GM23248 (cell line): ENCODE measurements at regions not wholly inside any gene's neighbourhood (a gene's known extent, or its start where the extent isn't known, plus 50 kb on each side); places are given as distances from the start of the nearest gene placed in this dataset.
"Not testable (repeated sequence)": the region's sequence is repeated elsewhere in the genome, so short reads cannot be mapped to it uniquely, and the experiment has no call there.

Experiments used
- DNase-seq: peaks from one replicate; pipeline ENCODE4 v3.0.0-alpha.2; 2015
- H2AFZ ChIP-seq: fragments of 200-600 bp; sonication (generic); 2 replicates; pipeline ENCODE4 v1.6.1; 2016; ENCODE audit warnings: antibody characterized with exemption
- H3F3A ChIP-seq: fragments of 200-600 bp; sonication (generic); 2 replicates; pipeline ENCODE4 v1.6.1; 2016; ENCODE audit warnings: mild to moderate bottlenecking, antibody characterized with exemption, mixed run types; ENCODE audit not compliant: insufficient read depth
- H3K27ac ChIP-seq: fragments of 200-600 bp; sonication (generic); 2 replicates; pipeline ENCODE4 v1.5.1; 2016; ENCODE audit warnings: mild to moderate bottlenecking
- H3K27me3 ChIP-seq: fragments of 200-600 bp; sonication (generic); replicated peaks from 2 replicates; pipeline ENCODE4 v1.6.1; 2016; ENCODE audit warnings: mild to moderate bottlenecking; ENCODE audit not compliant: insufficient read depth
- H3K36me3 ChIP-seq: fragments of 200-600 bp; sonication (generic); 2 replicates; pipeline ENCODE4 v1.6.1; 2016; ENCODE audit warnings: low read depth, mild to moderate bottlenecking
- H3K4me1 ChIP-seq: fragments of 200-600 bp; sonication (generic); 2 replicates; pipeline ENCODE4 v1.6.1; 2016; ENCODE audit warnings: mild to moderate bottlenecking; ENCODE audit not compliant: insufficient read depth
- H3K4me2 ChIP-seq: fragments of 200-600 bp; sonication (generic); one replicate; pipeline ENCODE4 v1.6.1; 2016; ENCODE audit warnings: mild to moderate bottlenecking; ENCODE audit not compliant: unreplicated experiment
- H3K4me3 ChIP-seq: fragments of 200-600 bp; sonication (generic); 2 replicates; pipeline ENCODE4 v1.5.1; 2016; ENCODE audit warnings: mild to moderate bottlenecking
- H3K79me2 ChIP-seq: fragments of 200-600 bp; sonication (generic); 2 replicates; pipeline ENCODE4 v1.6.1; 2016; ENCODE audit warnings: mild to moderate bottlenecking; ENCODE audit not compliant: insufficient read depth
- H3K9ac ChIP-seq: fragments of 200-600 bp; sonication (generic); 2 replicates; pipeline ENCODE4 v1.6.1; 2016; ENCODE audit warnings: mild to moderate bottlenecking
- H3K9me2 ChIP-seq: fragments of 200-600 bp; sonication (generic); 2 replicates; pipeline ENCODE4 v1.6.1; 2016; ENCODE audit warnings: mixed run types, mild to moderate bottlenecking, moderate library complexity; ENCODE audit not compliant: insufficient read depth
- H3K9me3 ChIP-seq: fragments of 200-600 bp; sonication (generic); one replicate; pipeline ENCODE4 v1.6.1; 2017; ENCODE audit warnings: low read depth
- H4K20me1 ChIP-seq: fragments of 200-600 bp; sonication (generic); 2 replicates; pipeline ENCODE4 v1.6.0; 2016; ENCODE audit not compliant: insufficient read depth
- EZH2 ChIP-seq: fragments of 200-600 bp; sonication (generic); IDR thresholded peaks from 2 replicates; pipeline ENCODE4 v1.6.1; 2018; ENCODE audit warnings: antibody characterized with exemption, mild to moderate bottlenecking; ENCODE audit not compliant: insufficient read depth, poor library complexity, severe bottlenecking
- EZH2phosphoT487 ChIP-seq: fragments of 200-600 bp; sonication (generic); IDR thresholded peaks from 2 replicates; pipeline ENCODE4 v1.6.1; 2018; ENCODE audit warnings: antibody characterized with exemption, moderate library complexity, mild to moderate bottlenecking, low read depth; ENCODE audit not compliant: insufficient read depth
- WGBS, 2 experiments: methylation state at CpG; one replicate each; pipeline ENCODE4 v1.1.6; 2015 to 2017; ENCODE audit warnings: low lambda C conversion rate in 2 of 2, low coverage in 1 of 2; ENCODE audit errors: missing lambda C conversion rate in 2 of 2; 5-methylcytosine and 5-hydroxymethylcytosine counted together
- in situ Hi-C: fragments of 300-500 bp; cut with MboI; formaldehyde crosslinking; loops from 2 replicates; pipeline ENCODE4 v1.15.0; 2020

- Histone ChIP-seq H3K9me2 (no peaks in the 10 kb centered on the region), H4K20me1 (no peaks in the 10 kb centered on the region), H3K4me1 (peaks cover 5% of the 10 kb centered on the region; the same call in 1 of the 2 replicates), H3K9ac (no peak overlapping the region), H3F3A (no peaks in the 10 kb centered on the region), H3K79me2 (no peaks in the 10 kb centered on the region), H3K4me3 (no peak overlapping the region), H3K27ac (no peak overlapping the region), H3K4me2 (no peak overlapping the region), H3K36me3 (no peaks in the 10 kb centered on the region), H2AFZ (no peak overlapping the region), H3K9me3 (no peaks in the 10 kb centered on the region), H3K27me3 (no peaks in the 10 kb centered on the region)
- in situ Hi-C loops, result loop anchor here (25.0 kb wide), 1 partner anchor 426 kb away; no protein-coding TSS in a partner anchor
- no peak for TF ChIP-seq EZH2
- TF ChIP-seq EZH2phosphoT487, result no peak
- DNase-seq, result no peak
- WGBS, 2 experiments, result 53 to 57% methylated on average over 3 of the region's 3 CpGs
These were observed 501.6 kb downstream of the SLC6A15 start for GRCh38 chr12:84411031-84411430.

GRCh38 chr12:84408936-84409335 lies 503.7 kb downstream of the SLC6A15 start:
- Histone ChIP-seq H3K9ac (no peak overlapping the region), H3K9me3 (no peaks in the 10 kb centered on the region), H3K79me2 (no peaks in the 10 kb centered on the region), H3K27ac (no peak overlapping the region), H3K27me3 (no peaks in the 10 kb centered on the region), H2AFZ (no peak overlapping the region), H3K4me3 (no peak overlapping the region), H3K9me2 (no peaks in the 10 kb centered on the region), H3K36me3 (no peaks in the 10 kb centered on the region), H3K4me1 (peaks cover 5% of the 10 kb centered on the region; the same call in 1 of the 2 replicates), H3F3A (no peaks in the 10 kb centered on the region), H4K20me1 (no peaks in the 10 kb centered on the region), H3K4me2 (no peak overlapping the region)
- in situ Hi-C loops, result loop anchor here (25.0 kb wide), 1 partner anchor 428 kb away; no protein-coding TSS in a partner anchor
- WGBS, 2 experiments, result 96 to 100% methylated on average over 1 of the region's 1 CpG
- TF ChIP-seq EZH2phosphoT487 (no peak), EZH2 (no peak)
- DNase-seq, result no peak

- H3K27me3 ChIP-seq, H3K4me3 ChIP-seq, H3K36me3 ChIP-seq, H4K20me1 ChIP-seq, DNase-seq, H3K4me2 ChIP-seq, H3K79me2 ChIP-seq, H3K9me2 ChIP-seq, H3K4me1 ChIP-seq, H3K9me3 ChIP-seq, H3K27ac ChIP-seq, H3F3A ChIP-seq, H2AFZ ChIP-seq, H3K9ac ChIP-seq: not testable (repeated sequence)
- WGBS, 2 experiments, result 87 to 92% methylated on average over 1 of the region's 1 CpG
- in situ Hi-C loops, result loop anchor here (25.0 kb wide), 1 partner anchor 431 kb away; no protein-coding TSS in a partner anchor
These were observed 505.9 kb downstream of the SLC6A15 start for GRCh38 chr12:84406720-84407119.

GRCh38 chr12:84397846-84398245 lies 514.8 kb downstream of the SLC6A15 start:
- Histone ChIP-seq H3K27ac (no peak overlapping the region), H3K4me3 (no peak overlapping the region), H3K27me3 (no peaks in the 10 kb centered on the region), H3K36me3 (no peaks in the 10 kb centered on the region), H3K4me2 (no peak overlapping the region), H4K20me1 (no peaks in the 10 kb centered on the region), H3K9me3 (no peaks in the 10 kb centered on the region), H2AFZ (no peak overlapping the region), H3K79me2 (no peaks in the 10 kb centered on the region), H3F3A (no peaks in the 10 kb centered on the region), H3K9me2 (no peaks in the 10 kb centered on the region), H3K4me1 (no peaks in the 10 kb centered on the region), H3K9ac (no peak overlapping the region)
- in situ Hi-C loops, result loop anchor here (25.0 kb wide), 1 partner anchor 1711 kb away; the partner anchor contains the start of gene TMTC2
- DNase-seq, result no peak
- TF ChIP-seq EZH2, result no peak
- TF ChIP-seq EZH2phosphoT487, result no peak

- DNase-seq, result peak; percentile 37
- Histone ChIP-seq H3K36me3 (no peaks in the 10 kb centered on the region), H4K20me1 (no peaks in the 10 kb centered on the region), H3K27me3 (no peaks in the 10 kb centered on the region), H2AFZ (no peak overlapping the region), H3K9me2 (no peaks in the 10 kb centered on the region), H3F3A (no peaks in the 10 kb centered on the region), H3K79me2 (no peaks in the 10 kb centered on the region), H3K4me3 (no peak overlapping the region), H3K4me2 (no peak overlapping the region), H3K4me1 (no peaks in the 10 kb centered on the region), H3K27ac (no peak overlapping the region), H3K9me3 (no peaks in the 10 kb centered on the region), H3K9ac (no peak overlapping the region)
- in situ Hi-C loops, result loop anchor here (25.0 kb wide), 1 partner anchor 1710 kb away; the partner anchor contains the start of gene TMTC2
- 94 to 100% methylated on average over 1 of the region's 1 CpG for WGBS, 2 experiments
- no peak for TF ChIP-seq EZH2phosphoT487
- TF ChIP-seq EZH2, result no peak
These were observed 515.3 kb downstream of the SLC6A15 start for GRCh38 chr12:84397263-84397662.

- H3K9me2 ChIP-seq, H3K36me3 ChIP-seq, H3K9me3 ChIP-seq, H3K27ac ChIP-seq, H3K27me3 ChIP-seq, H3K4me1 ChIP-seq, H3K4me2 ChIP-seq, H4K20me1 ChIP-seq, H3K79me2 ChIP-seq, H3F3A ChIP-seq, DNase-seq, H3K4me3 ChIP-seq, H3K9ac ChIP-seq, H2AFZ ChIP-seq: not testable (repeated sequence)
- in situ Hi-C loops, result loop anchor here (25.0 kb wide), 1 partner anchor 1704 kb away; the partner anchor contains the start of gene TMTC2
These were observed 521.4 kb downstream of the SLC6A15 start for GRCh38 chr12:84391176-84391575.
